22Rv1 (cell line): ENCODE measurements at regions not wholly inside any gene's neighbourhood (a gene's known extent, or its start where the extent isn't known, plus 50 kb on each side); places are given as distances from the start of the nearest gene placed in this dataset.
"Not testable (repeated sequence)": the region's sequence is repeated elsewhere in the genome, so short reads cannot be mapped to it uniquely, and the experiment has no call there.

Source experiments
- H3K27ac ChIP-seq: fragments of 450-650 bp; 2 replicates; pipeline ENCODE4 v1.5.1; 2017
- ZFX ChIP-seq: fragments of 450-650 bp; IDR thresholded peaks from 2 replicates; pipeline ENCODE4 v1.6.1; 2017; ENCODE audit warnings: antibody characterized with exemption, borderline replicate concordance
- TF ChIP-seq, protein P1 (sequence below): fragments of 450-650 bp; IDR thresholded peaks from 2 replicates; pipeline ENCODE4 v1.5.1; 2017; ENCODE audit warnings: mild to moderate bottlenecking

DNA sequence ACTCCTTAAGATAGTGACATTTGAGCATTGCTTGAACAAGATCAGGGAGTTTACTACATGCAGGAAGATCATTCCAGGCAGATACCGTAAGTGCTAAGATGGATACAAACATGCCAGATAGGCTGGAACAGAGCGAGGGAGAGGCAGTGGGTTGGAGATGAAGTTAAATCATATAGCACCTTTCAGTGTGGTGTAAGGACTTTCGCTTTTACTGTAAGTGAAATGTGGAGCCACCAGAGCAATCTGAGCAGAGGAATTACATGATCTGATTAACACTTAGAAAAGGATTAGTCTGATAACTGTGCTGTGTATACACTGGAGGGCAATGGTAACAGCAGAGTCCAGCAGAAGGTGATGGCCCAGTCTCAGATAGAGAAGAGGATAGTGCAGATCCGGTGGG, 163.0 kb upstream of the SSTR1 start:
- no peak overlapping the region for H3K27ac ChIP-seq
- no peak for TF ChIP-seq ZFX
- TF ChIP-seq, protein P1, sequence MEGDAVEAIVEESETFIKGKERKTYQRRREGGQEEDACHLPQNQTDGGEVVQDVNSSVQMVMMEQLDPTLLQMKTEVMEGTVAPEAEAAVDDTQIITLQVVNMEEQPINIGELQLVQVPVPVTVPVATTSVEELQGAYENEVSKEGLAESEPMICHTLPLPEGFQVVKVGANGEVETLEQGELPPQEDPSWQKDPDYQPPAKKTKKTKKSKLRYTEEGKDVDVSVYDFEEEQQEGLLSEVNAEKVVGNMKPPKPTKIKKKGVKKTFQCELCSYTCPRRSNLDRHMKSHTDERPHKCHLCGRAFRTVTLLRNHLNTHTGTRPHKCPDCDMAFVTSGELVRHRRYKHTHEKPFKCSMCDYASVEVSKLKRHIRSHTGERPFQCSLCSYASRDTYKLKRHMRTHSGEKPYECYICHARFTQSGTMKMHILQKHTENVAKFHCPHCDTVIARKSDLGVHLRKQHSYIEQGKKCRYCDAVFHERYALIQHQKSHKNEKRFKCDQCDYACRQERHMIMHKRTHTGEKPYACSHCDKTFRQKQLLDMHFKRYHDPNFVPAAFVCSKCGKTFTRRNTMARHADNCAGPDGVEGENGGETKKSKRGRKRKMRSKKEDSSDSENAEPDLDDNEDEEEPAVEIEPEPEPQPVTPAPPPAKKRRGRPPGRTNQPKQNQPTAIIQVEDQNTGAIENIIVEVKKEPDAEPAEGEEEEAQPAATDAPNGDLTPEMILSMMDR, result no peak

DNA sequence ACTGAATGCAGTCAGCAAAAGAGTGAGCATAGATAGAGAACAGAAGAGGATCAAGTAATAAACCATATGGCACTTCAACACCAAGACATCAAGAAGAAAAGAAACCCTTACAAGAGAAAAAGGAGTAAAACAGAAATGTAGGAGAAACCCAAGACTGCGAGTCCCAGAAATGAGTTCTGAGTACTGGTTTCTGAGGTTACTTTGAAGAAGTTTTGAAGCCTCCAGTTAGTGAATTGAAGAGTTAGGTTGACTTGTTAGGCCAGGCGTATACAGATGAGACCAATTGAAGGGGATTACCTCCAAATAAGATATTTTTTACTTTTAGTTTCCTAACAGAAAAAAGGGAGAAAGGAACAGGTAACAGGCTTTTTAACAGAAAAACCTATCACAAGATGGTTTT, 162.2 kb upstream of the SSTR1 start:
- H3K27ac ChIP-seq, result no peak overlapping the region
- TF ChIP-seq, protein P1, result no peak
- no peak for TF ChIP-seq ZFX

DNA sequence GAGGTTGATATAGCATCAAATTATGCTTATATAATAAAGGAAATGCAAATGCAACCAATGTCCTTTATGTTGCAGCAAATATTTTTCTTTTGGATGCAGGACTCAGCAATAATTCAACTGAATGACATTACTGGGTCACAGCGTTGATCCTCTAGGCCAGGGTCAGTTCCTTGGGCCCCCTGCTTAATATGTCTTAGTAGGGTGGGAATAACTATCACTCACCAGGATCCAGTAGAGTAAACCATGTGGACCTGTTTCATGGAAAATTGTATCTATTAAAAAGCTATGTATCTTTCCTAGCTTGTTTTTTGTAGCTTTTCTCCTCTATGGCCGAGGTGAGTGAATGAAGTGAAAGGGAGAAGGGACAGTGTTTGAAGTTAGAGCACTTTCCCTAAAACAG, 161.5 kb upstream of the SSTR1 start:
- H3K27ac ChIP-seq, result no peak overlapping the region
- TF ChIP-seq, protein P1, result no peak
- no peak for TF ChIP-seq ZFX

GRCh38 chr14:38047195-38047902, 160.4 kb upstream of the SSTR1 start:
- H3K27ac ChIP-seq, result no peak overlapping the region
- TF ChIP-seq, protein P1, result no peak
- no peak for TF ChIP-seq ZFX

- no peak overlapping the region for H3K27ac ChIP-seq
- TF ChIP-seq, protein P1, result no peak
- no peak for TF ChIP-seq ZFX
Observed at GRCh38 chr14:38053666-38054065, 154.0 kb upstream of the SSTR1 start.

DNA sequence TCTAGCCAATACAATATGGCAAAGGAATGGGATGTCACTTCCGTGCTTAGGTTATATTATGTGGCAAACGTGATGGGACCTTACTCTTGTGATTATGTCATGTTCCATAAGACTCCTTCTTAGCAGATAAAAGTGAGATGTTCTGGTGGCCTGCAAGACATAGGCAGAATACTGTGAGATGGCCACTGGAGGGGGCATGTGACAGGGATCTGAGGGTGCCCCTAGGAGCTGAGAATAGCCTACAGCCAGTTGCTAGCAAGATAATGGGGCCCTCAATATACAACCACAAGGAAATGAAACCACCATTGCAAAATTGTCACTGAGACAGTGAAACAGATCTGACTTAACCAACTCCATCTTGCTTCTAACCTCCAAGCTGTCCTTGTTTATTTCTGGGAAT, 151.4 kb upstream of the SSTR1 start:
- H3K27ac ChIP-seq, result no peak overlapping the region

DNA sequence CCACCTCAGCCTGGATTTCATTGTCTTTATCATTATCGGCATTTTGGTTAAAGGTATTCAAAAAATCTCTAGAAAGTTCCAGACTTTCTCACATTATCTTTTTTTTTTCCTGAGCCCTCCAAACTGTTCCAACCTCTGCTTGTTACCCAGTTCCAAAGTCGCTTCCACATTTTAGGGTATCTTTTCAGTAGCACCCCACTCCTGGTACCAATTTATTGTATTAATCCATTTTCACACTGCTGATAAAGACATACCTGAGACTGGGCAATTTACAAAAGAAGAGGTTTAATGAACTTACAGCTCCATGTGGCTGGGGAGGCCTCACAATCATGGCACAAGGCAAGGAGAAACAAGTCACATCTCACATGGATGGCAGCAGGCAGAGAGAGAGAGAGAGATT, 145.5 kb upstream of the SSTR1 start:
- H3K27ac ChIP-seq, result not testable (repeated sequence)

More for the DNA sequence above, 151.4 kb upstream of the SSTR1 start:
- TF ChIP-seq, protein P1, result no peak
- no peak for TF ChIP-seq ZFX
